ENCODE measurements at regions not wholly inside any gene's neighbourhood (a gene's known extent, or its start where the extent isn't known, plus 50 kb on each side); places are given as distances from the start of the nearest gene placed in this dataset.

GRCh38 chr4:136342666-136343065 is 1189.6 kb downstream of the PCDH18 start:
- no peak overlapping the region for H3K4me3 Mint-ChIP-seq
- no peak overlapping the region for H3K4me3 ChIP-seq (ENCODE audit: low read length)

GRCh38 chr4:136337216-136337615 is 1195.1 kb downstream of the PCDH18 start:
- Histone ChIP-seq H3K27me3 (ENCODE audit: control insufficient read depth, insufficient read depth, low read length) (no peaks in the 10 kb centered on the region), H3K4me3 (ENCODE audit: low read length) (no peak overlapping the region), H3K36me3 (ENCODE audit: control insufficient read depth, insufficient read depth, low read length) (no peaks in the 10 kb centered on the region), H3K9me3 (ENCODE audit: control insufficient read depth, insufficient read depth, low read length) (peaks cover 6% of the 10 kb centered on the region), H3K4me1 (ENCODE audit: control insufficient read depth, insufficient read depth, low read length) (no peaks in the 10 kb centered on the region), H3K27ac (ENCODE audit: low read length) (no peak overlapping the region)
- no peak for ATAC-seq
- H3K9me3 Mint-ChIP-seq: peaks cover 9% of the 10 kb centered on the region in 2 donors
- peaks cover 13% of the 10 kb centered on the region for H3K36me3 Mint-ChIP-seq
- no peak overlapping the region for H3K27ac Mint-ChIP-seq
- no peak overlapping the region for H3K4me3 Mint-ChIP-seq
- H3K27me3 Mint-ChIP-seq (ENCODE audit: low read depth in 2 of 2): no peaks in the 10 kb centered on the region
- DNase-seq: no peak
- 73% methylated on average over 4 of the region's 4 CpGs for WGBS (ENCODE audit: insufficient coverage)
- no peaks in the 10 kb centered on the region for H3K4me1 Mint-ChIP-seq
- no peak for TF ChIP-seq CTCF (IDR thresholded peaks at IDR 0.05)
- intact Hi-C loops (cut with micrococcal nuclease): no loop called here

More at GRCh38 chr4:136342666-136343065, 1189.6 kb downstream of the PCDH18 start:
- DNase-seq (no peak), ATAC-seq (no peak)
- Mint-ChIP-seq H3K27ac (no peak overlapping the region), H3K4me1 (no peaks in the 10 kb centered on the region), H3K9me3 (peaks cover 5 to 9% of the 10 kb centered on the region in 2 donors), H3K36me3 (peaks cover 13% of the 10 kb centered on the region), H3K27me3 (ENCODE audit: low read depth in 2 of 2) (no peaks in the 10 kb centered on the region)
- Histone ChIP-seq H3K4me1 (ENCODE audit: control insufficient read depth, insufficient read depth, low read length) (no peaks in the 10 kb centered on the region), H3K9me3 (ENCODE audit: control insufficient read depth, insufficient read depth, low read length) (peaks cover 3% of the 10 kb centered on the region), H3K27me3 (ENCODE audit: control insufficient read depth, insufficient read depth, low read length) (no peaks in the 10 kb centered on the region), H3K36me3 (ENCODE audit: control insufficient read depth, insufficient read depth, low read length) (no peaks in the 10 kb centered on the region), H3K27ac (ENCODE audit: low read length) (no peak overlapping the region)
- intact Hi-C loops (cut with micrococcal nuclease): no loop called here
- TF ChIP-seq CTCF (IDR thresholded peaks at IDR 0.05): no peak
- 82% methylated on average over 2 of the region's 3 CpGs for WGBS (ENCODE audit: insufficient coverage)

GRCh38 chr4:136336479-136336878 is 1195.8 kb downstream of the PCDH18 start:
- H3K4me1 Mint-ChIP-seq: no peaks in the 10 kb centered on the region
- peaks cover 13% of the 10 kb centered on the region for H3K36me3 Mint-ChIP-seq
- DNase-seq (no peak), ATAC-seq (no peak)
- no peak overlapping the region for H3K27ac Mint-ChIP-seq
- H3K9me3 Mint-ChIP-seq: peaks cover 9% of the 10 kb centered on the region in 2 donors
- TF ChIP-seq CTCF (IDR thresholded peaks at IDR 0.05): no peak
- no peaks in the 10 kb centered on the region for H3K36me3 ChIP-seq (ENCODE audit: control insufficient read depth, insufficient read depth, low read length)
- H3K4me1 ChIP-seq (ENCODE audit: control insufficient read depth, insufficient read depth, low read length): no peaks in the 10 kb centered on the region
- 93% methylated on average over 4 of the region's 4 CpGs for WGBS (ENCODE audit: insufficient coverage)
- no peak overlapping the region for H3K4me3 Mint-ChIP-seq
- intact Hi-C loops (cut with micrococcal nuclease): no loop called here
- H3K27me3 ChIP-seq (ENCODE audit: control insufficient read depth, insufficient read depth, low read length): no peaks in the 10 kb centered on the region
- H3K9me3 ChIP-seq (ENCODE audit: control insufficient read depth, insufficient read depth, low read length): peaks cover 6% of the 10 kb centered on the region
- no peak overlapping the region for H3K27ac ChIP-seq (ENCODE audit: low read length)
- H3K4me3 ChIP-seq (ENCODE audit: low read length): no peak overlapping the region
- H3K27me3 Mint-ChIP-seq (ENCODE audit: low read depth in 2 of 2): no peaks in the 10 kb centered on the region

GRCh38 chr4:136329042-136329662 is 1203.1 kb downstream of the PCDH18 start:
- Histone ChIP-seq H3K9me3 (ENCODE audit: control insufficient read depth, insufficient read depth, low read length) (peaks cover 16% of the 10 kb centered on the region), H3K36me3 (ENCODE audit: control insufficient read depth, insufficient read depth, low read length) (no peaks in the 10 kb centered on the region), H3K4me3 (ENCODE audit: low read length) (no peak overlapping the region), H3K27ac (ENCODE audit: low read length) (no peak overlapping the region), H3K27me3 (ENCODE audit: control insufficient read depth, insufficient read depth, low read length) (no peaks in the 10 kb centered on the region), H3K4me1 (ENCODE audit: control insufficient read depth, insufficient read depth, low read length) (no peaks in the 10 kb centered on the region)
- intact Hi-C loops (cut with micrococcal nuclease): no loop called here
- 85% methylated on average over 3 of the region's 3 CpGs for WGBS (ENCODE audit: insufficient coverage)
- no peak for TF ChIP-seq CTCF (IDR thresholded peaks at IDR 0.05)
- ATAC-seq: no peak
- no peaks in the 10 kb centered on the region for H3K36me3 Mint-ChIP-seq
- H3K27me3 Mint-ChIP-seq (ENCODE audit: low read depth in 2 of 2): no peaks in the 10 kb centered on the region
- no peak overlapping the region for H3K4me3 Mint-ChIP-seq
- no peaks in the 10 kb centered on the region for H3K4me1 Mint-ChIP-seq
- H3K9me3 Mint-ChIP-seq: peaks cover 2 to 3% of the 10 kb centered on the region in 2 donors
- DNase-seq: no peak
- no peak overlapping the region for H3K27ac Mint-ChIP-seq

All from natural killer cell (primary cell).